ENCODE measurements at regions not wholly inside any gene's neighbourhood (a gene's known extent, or its start where the extent isn't known, plus 50 kb on each side); places are given as distances from the start of the nearest gene placed in this dataset.

GRCh38 chr3:110470310-110470709 lies 601.3 kb upstream of the NECTIN3 start:
- no peaks in the 10 kb centered on the region for H3K79me2 ChIP-seq (replicated peaks; ENCODE audit: insufficient read depth, low read length)
- no peaks in the 10 kb centered on the region for H3K27me3 ChIP-seq (ENCODE audit: insufficient read depth, low read depth, low read length)
- no peaks in the 10 kb centered on the region for H3F3A ChIP-seq (ENCODE audit: insufficient read depth, low read length, poor library complexity, severe bottlenecking)
- H3K9ac ChIP-seq (ENCODE audit: low read length): no peak overlapping the region
- no peak overlapping the region for H3K4me2 ChIP-seq (ENCODE audit: low read length)
- H3K27ac ChIP-seq (ENCODE audit: low read length): no peak overlapping the region
- no peak overlapping the region for H3K4me3 ChIP-seq (ENCODE audit: low read length)
- H3K9me3 ChIP-seq (ENCODE audit: low read length): no peaks in the 10 kb centered on the region
- TF ChIP-seq REST (IDR thresholded peaks at IDR 0.05; ENCODE audit: borderline replicate concordance) (no peak), SMC3 (conservative IDR thresholded peaks at IDR 0.05; ENCODE audit: poor library complexity) (no peak), RAD21 (conservative IDR thresholded peaks at IDR 0.05) (no peak), MXI1 (conservative IDR thresholded peaks at IDR 0.05; ENCODE audit: poor library complexity, severe bottlenecking) (no peak), POLR2AphosphoS5 (IDR thresholded peaks at IDR 0.05) (no peak), TAF1 (IDR thresholded peaks at IDR 0.05; ENCODE audit: low read depth) (no peak), CTCF (IDR thresholded peaks at IDR 0.05; ENCODE audit: poor library complexity, severe bottlenecking) (no peak), EP300 (conservative IDR thresholded peaks at IDR 0.05; ENCODE audit: poor library complexity, severe bottlenecking) (no peak), EZH2 (IDR thresholded peaks at IDR 0.05; ENCODE audit: borderline replicate concordance, insufficient read depth, low read length, poor library complexity, severe bottlenecking) (no peak)
- no peaks in the 10 kb centered on the region for H3K9me2 ChIP-seq (ENCODE audit: insufficient read depth, low read length)
- no peaks in the 10 kb centered on the region for H4K20me1 ChIP-seq (ENCODE audit: insufficient read depth)
- H2AFZ ChIP-seq (ENCODE audit: low read depth, low read length): no peak overlapping the region
- no peaks in the 10 kb centered on the region for H3K36me3 ChIP-seq (ENCODE audit: insufficient read depth, low read length)

GRCh38 chr3:110473405-110473804 lies 598.2 kb upstream of the NECTIN3 start:
- no peak overlapping the region for H3K27ac ChIP-seq (ENCODE audit: low read length)
- H3K9ac ChIP-seq (ENCODE audit: low read length): no peak overlapping the region
- H3K4me2 ChIP-seq (ENCODE audit: low read length): no peak overlapping the region
- H3K79me2 ChIP-seq (replicated peaks; ENCODE audit: insufficient read depth, low read length): no peaks in the 10 kb centered on the region
- H3K36me3 ChIP-seq (ENCODE audit: insufficient read depth, low read length): no peaks in the 10 kb centered on the region
- H3K27me3 ChIP-seq (ENCODE audit: insufficient read depth, low read depth, low read length): no peaks in the 10 kb centered on the region
- H3K9me3 ChIP-seq (ENCODE audit: low read length): no peaks in the 10 kb centered on the region
- no peak for TF ChIP-seq MXI1 (conservative IDR thresholded peaks at IDR 0.05; ENCODE audit: poor library complexity, severe bottlenecking)
- TF ChIP-seq RAD21 (conservative IDR thresholded peaks at IDR 0.05): no peak
- no peak for TF ChIP-seq POLR2AphosphoS5 (IDR thresholded peaks at IDR 0.05)
- TF ChIP-seq TAF1 (IDR thresholded peaks at IDR 0.05; ENCODE audit: low read depth): no peak
- no peak for TF ChIP-seq REST (IDR thresholded peaks at IDR 0.05; ENCODE audit: borderline replicate concordance)
- TF ChIP-seq EZH2 (IDR thresholded peaks at IDR 0.05; ENCODE audit: borderline replicate concordance, insufficient read depth, low read length, poor library complexity, severe bottlenecking): no peak
- TF ChIP-seq SMC3 (conservative IDR thresholded peaks at IDR 0.05; ENCODE audit: poor library complexity): no peak
- TF ChIP-seq EP300 (conservative IDR thresholded peaks at IDR 0.05; ENCODE audit: poor library complexity, severe bottlenecking): no peak
- no peak for TF ChIP-seq CTCF (IDR thresholded peaks at IDR 0.05; ENCODE audit: poor library complexity, severe bottlenecking)
- no peaks in the 10 kb centered on the region for H3K9me2 ChIP-seq (ENCODE audit: insufficient read depth, low read length)
- no peak overlapping the region for H2AFZ ChIP-seq (ENCODE audit: low read depth, low read length)
- H3K4me3 ChIP-seq (ENCODE audit: low read length): no peak overlapping the region
- no peaks in the 10 kb centered on the region for H3F3A ChIP-seq (ENCODE audit: insufficient read depth, low read length, poor library complexity, severe bottlenecking)
- H4K20me1 ChIP-seq (ENCODE audit: insufficient read depth): no peaks in the 10 kb centered on the region
